GM21447 (cell line): ENCODE measurements at regions not wholly inside any gene's neighbourhood (a gene's known extent, or its start where the extent isn't known, plus 50 kb on each side); places are given as distances from the start of the nearest gene placed in this dataset.
A peak's percentile ranks its signal among the peaks of the same experiment; 100 is the strongest.
"Not testable (repeated sequence)": the region's sequence is repeated elsewhere in the genome, so short reads cannot be mapped to it uniquely, and the experiment has no call there.

Experiments
- ATAC-seq: cut with Tn5 transposase; IDR thresholded peaks from one replicate; pipeline ENCODE4 v1.9.1; 2021; ENCODE audit not compliant: unreplicated experiment

DNA sequence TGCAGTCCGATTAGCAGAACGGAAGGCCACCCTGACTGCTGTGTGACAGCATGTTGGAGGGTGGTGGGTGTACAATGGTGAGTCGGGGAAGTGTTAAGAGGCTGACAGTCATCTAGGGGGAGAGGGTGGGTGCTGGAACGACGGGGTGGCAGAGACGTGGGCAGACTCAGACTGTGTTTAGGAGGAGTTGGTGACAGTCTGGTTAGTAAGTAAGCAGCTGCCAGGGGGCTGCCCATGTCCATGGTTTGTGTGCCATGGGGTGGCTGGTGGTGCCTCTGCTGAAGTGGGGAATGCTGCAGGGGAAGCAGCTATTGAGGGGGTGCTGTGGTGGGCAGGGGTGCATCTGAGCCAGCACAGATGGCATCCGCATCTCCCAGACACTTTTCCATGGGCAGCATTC is 51.3 kb upstream of the BOD1 start:
- ATAC-seq, result no peak

DNA sequence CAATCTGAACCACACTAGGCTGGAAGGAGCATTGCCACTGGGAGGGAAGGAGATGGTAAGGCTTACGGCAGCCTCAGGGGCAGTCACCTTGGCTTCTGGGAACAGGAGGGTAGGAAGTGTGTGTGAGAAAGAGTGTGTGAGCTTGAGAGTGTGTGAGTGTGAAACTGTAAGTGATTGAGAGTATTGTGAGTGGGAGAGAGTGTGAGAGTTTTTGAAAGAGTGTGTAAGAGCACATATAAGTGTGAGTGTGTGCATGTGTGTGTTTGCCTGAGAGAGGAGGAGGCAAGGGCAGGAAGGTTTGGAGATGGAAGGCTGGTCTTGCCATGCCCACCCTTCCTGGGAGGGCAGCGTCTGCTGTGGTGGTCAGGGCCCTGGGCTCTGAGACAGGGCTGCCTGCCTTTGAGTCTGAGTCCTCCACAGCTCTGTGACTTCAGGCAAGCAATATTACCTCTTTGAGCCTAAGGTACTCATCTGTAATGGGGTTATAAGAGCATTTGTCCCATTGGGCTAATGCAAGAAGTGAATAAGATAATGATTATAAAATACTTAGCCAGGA is 51.9 kb upstream of the BOD1 start:
- no peak for ATAC-seq

DNA sequence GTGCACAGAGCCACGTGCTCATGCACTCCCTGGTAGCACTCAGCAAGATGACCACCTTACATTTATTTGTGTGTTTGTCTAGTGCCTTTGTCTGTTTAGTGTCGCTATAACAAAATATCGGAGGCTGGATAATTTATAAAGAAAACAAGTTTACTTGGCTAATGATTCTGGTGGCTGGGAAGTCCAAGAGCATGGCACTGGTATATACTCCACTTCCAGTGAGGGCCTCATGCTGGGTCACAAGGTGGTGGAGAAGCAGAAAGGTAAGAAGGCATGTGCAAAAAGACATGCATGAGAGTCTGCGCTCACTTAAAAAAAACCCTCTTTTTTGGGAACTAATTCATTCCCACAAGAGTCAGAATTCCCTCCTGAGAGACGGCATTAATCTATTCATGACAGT is 52.5 kb upstream of the BOD1 start:
- no peak for ATAC-seq

DNA sequence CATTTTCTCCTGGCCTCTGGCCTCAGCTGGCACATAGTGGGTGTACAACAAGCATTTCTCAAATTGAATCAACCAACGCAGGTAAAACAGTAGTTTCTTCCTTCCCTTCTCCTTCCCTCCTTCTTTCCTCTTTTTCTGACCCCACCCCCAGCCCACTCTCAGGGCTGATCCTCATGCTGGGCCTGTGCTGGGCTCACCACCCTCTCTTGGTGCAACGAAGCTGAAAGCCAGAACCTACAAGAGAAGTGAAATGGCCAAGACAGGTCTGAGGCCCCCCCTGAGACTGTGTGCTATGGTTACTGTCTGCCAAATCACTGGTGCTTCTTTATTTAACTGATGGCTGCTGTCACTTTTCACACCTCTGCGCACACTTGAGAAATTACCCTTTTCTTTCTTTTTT is 53.0 kb upstream of the BOD1 start:
- no peak for ATAC-seq

DNA sequence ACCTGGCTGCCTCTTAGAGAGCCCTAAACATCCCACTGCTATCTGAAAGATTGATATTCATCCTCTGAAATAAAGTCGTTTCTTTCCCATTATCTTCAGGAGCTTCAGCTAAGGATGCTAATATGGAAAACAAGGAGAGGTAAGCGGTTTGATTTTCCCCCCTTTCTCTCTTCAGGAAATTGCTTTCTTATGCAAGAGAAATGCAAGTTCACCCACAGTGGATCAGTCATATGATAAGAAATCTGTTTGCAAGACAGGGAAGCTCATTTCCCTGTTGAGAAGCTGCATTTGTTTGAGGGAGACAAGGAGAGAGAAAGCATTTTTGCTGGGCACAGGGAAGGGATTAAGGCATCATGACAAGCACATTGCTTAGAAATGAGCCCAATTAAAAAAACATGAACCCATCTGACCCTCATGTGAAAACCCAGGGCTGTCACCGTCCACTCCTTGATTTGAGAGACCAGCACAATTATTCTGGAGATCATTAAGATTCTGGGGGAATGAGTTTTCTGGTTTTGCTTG is 53.7 kb upstream of the BOD1 start:
- ATAC-seq, result no peak

DNA sequence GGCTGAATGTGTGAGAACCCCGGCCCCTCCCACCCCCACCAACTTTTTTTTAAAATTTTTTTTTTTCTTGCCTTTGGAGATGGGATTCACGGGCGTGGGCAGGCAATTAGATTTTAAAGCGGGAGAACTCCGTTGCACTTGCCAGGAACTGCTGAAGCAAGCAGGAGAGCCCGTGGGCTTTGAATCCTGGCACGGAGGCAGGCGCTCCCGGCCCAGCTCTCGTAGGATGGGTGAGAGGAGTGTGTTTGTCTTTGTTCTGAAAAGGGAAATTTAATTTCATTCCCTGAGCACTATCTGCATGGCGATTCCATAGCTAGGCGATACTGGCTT is 54.3 kb upstream of the BOD1 start:
- no peak for ATAC-seq

DNA sequence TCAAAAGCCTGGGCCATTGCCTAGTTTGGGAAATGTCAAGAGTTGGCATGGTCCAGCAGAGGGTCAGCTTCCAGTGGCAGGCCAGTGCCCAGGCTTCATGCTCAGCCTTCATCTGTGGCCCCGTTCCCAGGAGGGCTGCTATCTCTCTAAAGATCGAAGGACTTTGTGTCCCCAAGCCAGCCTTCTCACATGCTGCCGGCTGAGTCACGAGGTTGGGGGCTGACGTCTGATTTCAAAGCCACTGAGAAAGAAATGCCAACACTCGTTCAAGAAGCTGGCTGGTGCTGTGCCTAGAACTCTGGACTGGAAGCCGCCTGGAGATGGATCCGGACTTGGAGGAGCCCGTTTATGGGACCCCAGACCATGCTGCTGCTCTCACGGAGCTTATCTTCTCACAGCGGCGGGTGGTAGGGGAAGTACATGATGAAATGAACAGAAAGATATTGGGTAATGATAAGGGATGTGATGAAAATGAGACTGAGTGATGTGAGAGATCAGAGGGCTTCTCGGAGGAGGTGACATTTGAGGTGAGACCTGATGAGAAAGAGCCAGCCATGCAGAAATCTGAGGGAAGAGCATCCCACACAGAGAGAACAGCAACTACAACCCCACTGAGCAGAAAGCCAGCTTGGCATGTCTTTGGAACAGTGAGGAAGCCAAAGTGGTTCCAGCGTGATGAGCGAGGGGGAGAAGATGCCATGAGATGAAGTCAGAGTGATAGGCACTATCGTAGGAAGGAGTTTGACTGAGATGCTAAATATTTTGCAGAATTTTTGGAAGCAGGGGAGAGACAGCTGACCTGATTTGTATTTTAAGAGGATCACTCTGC is 54.9 kb upstream of the BOD1 start:
- no peak for ATAC-seq

DNA sequence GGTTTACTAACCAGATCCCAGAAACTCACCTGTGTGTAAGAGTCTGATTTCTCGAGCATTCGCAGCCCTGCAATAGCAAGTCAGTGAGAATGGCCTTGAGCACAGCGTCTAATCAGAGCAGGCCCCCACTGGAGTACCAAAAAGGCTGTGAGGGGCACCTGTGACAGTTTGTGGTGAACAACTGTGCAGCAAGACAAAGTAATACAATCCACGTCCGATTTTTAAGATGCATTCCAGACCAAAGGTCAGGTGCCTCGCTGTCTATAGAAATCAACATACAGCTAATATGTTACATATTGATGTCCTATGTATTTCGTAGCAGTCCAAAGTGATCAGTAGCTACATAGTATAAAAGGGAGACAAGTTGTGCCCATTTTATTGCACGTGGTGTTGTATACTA is 55.7 kb upstream of the BOD1 start:
- ATAC-seq, result no peak

DNA sequence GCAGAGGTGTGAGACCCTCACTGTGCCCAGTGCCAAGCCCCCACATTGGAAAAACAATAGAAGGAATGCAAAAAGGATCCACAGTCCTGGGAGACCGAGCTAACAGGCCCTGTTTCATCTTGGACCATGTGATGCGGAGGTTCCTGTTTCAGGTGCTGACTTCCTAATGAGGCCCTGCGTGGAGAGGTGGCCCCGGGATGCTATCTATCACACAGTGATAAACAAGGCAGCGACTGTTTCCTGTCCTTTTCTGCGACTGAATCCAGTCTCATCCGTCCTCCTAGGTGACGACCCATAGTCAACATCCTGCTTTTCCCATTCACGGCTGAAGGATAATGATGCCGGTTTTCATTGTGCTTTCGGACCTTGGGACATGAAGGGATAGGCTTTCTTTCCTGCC is 56.4 kb upstream of the BOD1 start:
- ATAC-seq, result no peak

DNA sequence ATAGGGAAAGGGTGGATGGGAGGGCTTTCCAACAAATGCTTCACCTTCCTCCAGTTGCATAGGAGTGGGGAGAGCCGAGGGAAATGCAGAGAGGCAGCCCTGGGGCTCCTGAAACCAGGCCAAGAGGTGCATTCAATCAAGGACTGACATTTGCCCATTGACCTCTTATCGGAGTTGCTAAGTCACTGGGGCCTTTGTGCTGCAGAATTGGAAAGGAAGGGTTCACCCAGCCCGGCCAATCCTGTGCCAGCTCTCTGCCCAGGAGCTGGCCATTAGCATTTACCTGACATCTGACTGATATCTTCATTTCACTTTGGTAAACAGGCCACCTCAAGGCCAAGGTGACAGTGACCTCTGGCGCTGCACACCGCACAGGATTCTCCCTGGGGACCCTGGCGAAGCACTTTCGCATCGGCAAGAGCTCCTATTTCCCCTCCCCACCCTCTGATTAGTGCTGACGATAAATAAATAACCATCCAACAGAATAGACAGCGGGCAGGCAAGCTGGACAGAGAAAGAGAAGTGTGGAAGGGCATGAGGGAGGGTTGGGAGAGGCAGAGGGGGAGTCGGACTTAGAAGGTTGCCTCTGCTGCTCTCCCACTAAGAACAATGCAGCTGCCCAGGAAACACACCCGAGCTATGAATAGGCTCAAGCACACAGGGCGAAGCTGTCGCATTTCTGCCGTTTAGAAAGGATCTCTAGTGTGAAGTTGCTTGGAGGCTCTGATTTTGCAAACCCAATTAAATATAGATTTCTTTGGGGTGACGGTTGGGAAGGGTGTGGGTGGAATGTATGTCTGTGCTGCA is 57.0 kb upstream of the BOD1 start:
- ATAC-seq, result no peak

DNA sequence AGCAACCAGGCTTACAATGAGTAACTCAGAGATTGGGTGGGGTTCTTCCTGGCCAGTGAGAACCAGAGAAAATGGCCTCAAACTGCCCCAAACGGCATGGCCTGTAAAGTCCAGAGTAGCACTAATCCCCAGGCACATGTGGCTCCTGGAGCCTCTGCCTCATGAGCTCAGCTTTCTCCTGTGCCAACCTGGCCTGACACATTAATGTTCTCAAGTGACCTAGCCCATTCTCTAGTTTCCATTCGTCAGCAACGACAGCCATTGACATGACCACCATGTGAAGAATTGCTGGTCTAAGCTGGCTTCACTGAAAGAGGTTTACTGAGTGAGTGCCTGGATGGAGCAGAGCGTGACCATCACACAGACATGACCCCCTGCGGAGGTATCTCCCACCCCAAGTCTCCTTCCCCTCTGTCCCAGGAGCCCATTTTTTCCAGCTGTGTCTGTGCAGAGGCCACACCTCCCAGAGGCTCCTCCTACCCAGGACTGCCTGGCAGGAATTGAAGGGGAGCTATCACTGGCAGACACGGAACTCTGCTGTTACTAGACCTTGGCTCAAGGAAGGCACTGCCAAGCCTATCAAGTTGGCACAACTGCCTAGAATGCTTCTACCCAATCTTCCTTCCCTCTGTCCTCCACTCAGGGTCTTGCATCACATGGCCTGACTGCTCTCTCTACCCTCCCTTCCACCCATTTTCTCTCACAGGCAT is 59.0 kb upstream of the BOD1 start:
- ATAC-seq, result no peak

DNA sequence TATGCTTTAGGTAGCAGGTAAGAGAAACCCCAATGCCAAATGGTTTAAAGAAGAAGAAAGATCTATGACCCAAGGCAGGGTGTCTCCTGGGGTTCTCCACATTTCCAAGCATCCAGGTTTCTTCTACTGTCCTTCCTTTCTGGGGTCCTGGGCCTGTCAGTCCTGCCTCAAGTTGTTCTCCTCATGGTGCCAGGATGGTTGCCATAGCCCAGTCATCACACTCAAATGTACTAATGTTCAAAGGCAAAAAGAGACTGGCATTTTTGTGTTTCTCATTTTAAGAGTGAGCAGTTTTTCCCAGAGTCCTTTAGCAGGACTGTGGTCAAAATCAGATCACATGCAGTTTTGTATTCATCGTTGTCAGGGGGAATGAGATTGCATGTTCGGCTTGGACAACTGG is 59.9 kb upstream of the BOD1 start:
- ATAC-seq, result no peak

DNA sequence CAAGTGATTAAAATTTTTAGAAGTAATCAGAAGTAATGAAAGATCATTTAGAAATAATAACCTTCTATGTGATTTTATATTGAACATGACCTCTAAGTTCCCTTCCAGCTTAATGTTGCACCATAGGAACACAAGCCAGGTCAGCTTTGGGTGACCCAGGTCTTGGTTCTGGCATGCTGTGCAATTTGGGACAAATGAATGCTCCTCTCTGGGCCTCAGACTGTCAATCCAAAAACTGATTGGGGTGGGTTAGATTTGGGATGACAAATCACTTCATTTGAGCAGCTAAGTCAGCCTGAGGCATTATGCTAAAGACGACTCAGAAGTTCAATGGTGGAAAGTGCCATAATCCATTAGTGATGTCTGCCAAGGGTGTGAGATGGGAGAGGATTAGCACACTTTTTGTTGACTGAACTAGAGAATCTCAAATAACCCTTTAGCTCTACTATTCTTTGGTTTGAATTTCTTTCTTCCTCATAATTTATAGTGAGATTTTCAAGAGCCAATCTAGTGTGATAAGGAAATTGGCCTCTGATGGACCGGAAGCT is 60.7 kb upstream of the BOD1 start:
- ATAC-seq, result no peak

DNA sequence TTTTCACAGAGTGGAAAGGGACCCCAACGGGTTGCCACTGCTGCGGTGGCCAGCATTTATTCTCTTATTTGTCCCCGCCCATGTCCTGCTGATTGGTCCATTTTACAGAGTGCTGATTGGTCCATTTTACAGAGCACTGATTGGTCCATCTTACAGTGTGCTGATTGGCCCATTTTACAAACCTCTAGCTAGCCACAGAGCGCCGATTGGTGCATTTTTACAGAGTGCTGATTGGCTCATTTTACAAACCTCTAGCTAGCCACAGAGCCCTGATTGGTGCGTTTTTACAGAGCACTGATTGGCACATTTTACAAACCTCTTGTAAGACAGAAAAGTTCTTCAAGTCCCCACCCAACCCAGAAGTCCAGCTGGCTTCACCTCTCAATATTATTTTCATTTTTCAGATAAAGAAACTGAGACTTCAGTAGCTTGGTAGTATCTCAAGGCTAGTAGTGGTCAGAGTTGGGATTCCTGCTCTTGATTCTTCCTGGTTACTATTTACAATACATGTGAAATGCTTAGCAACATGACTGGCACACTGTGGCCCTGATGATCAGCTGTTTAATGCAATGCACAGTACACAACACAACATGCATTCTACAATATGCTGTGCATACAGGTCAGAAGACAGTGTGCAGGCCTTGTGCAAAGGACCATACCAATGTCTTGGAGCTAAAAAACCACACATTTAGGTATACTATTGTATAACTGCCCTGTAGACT is 63.6 kb upstream of the BOD1 start:
- peak; percentile 72 for ATAC-seq

DNA sequence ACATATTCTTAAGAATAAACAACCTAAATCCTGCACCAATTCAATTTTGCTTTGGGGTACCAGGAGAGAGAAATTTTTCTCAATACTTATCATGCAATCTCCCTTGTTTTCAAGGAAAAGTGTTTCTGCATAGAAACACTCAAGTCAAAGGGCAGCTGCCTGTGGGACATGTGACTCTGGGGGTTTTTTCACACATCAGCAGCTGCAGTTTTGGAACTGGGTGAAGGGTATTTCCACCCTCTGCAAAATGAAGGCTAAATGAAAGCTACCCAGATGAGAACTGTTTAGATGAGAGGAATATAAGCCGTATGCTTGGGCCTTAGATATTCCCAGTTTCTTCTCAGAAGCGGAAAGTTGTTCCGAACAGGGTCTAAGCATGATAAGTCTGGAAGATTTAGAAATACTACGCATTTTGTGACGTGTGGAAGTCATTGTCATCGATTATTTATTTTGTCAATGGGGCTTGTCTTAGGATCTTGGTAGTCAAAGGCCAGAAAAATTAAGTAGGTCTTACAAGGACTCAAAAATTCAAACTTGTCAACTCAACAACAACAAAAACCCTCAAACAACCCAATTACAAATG is 64.3 kb upstream of the BOD1 start:
- peak; percentile 73 for ATAC-seq

DNA sequence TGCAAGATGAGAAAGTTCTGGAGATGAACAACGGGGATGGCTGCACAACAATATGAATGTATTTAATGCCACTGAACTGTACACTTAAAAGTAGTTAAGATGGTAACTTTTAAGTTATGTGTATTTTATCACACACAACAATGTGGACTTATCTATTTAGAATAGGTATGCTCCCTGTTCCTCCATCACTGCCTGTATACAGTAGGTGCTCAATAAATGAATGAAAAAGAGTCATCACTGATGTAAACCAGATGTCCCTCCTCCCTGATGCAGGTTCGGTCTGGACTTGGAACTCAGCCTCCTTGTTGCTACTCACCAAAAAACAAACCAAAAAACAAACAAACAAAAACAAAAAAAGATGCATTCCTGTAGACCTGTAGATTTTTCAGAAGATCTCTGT is 65.9 kb upstream of the BOD1 start:
- ATAC-seq, result no peak

DNA sequence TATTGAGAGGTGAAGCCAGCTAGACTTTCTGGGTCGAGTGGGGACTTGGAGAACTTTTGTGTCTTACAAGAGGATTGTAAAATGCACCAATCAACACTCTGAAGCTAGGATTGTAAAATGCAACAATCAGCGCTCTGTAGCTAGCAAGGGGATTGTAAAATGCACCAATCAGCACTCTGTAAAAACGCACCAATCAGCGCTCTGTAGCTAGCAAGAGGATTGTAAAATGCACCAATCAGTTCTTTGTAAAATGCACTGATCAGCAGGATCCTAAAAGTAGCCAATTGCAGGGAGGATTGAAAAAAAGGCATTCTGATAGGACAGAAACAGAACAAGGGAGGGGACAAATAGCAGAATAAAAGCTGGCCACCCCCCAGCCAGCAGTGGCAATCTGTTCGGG is 68.1 kb upstream of the BOD1 start:
- not testable (repeated sequence) for ATAC-seq

DNA sequence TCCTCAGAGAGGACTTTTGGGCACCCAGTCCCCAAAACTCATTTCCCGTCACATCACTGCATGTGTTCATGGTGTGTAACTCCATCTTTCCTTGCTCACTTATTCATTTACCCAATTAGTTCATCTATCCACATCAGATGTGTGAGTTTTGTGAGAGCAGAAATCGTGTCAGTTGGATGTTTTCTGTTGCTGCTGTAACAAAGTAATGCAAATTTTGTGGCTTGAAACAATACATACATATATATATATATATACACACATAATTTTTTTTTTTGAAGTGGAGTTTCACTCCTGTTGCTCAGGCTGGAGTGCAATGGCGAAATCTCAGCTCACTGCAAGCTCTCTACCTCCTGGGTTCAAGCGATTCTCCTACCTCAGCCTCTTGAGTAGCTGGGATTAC is 70.5 kb upstream of the BOD1 start:
- no peak for ATAC-seq

DNA sequence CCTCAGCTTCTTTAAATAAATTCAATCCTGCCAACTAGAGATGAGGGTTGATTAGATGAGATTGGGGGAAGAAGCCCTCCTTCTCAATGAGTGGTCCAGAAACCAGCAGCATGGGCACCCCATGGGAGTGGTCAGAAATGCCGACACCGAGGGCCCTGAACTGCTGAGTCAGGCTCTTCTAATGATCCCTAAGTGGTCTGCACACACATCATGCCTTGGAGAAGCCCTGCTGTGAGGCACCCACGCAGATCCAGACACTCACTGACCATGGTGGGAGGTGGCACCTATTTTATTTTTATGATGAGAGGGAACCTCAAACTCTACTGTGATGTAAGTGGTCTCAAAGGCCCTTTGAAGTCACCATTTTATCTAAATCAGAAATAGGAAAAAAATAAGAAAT is 72.3 kb upstream of the BOD1 start:
- ATAC-seq, result no peak

DNA sequence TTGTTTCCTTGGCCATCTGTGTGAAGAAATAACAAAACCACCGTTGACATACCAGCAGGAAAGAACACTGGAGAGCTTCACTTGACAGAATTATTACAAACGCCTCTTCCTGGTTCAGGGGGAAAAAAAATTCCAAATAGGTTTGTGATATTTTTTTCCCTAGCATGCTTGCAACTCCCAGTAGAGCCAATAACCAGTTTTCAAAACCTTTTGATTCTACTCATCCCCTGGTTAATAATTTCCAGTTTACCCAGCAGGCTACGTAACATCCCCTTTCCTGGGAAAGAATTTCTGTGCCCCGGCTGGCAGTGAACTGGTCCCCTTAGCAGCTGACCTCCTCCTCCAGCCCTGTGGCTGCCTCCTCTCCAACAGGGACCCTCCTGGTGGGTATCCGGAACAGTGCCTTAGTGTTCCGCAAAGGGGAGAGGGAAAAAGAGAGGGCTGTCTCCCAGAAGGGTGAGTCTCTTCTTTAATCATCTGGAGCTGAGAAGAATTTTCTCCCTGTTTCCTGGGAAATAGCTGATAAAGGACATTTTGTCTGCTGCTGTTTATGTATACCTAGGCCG is 72.8 kb upstream of the BOD1 start:
- no peak for ATAC-seq
